BJ (cell line): ENCODE measurements at regions not wholly inside any gene's neighbourhood (a gene's known extent, or its start where the extent isn't known, plus 50 kb on each side); places are given as distances from the start of the nearest gene placed in this dataset.

Experiments used
- CTCF ChIA-PET: fragments of 350-600 bp; formaldehyde crosslinking; extraction: SDS; loops from one replicate; lab custom pipeline; 2021; ENCODE audit warnings: antibody characterized with exemption, inconsistent platforms; lab: Yijun Ruan, JAX
- POLR2A ChIA-PET: fragments of 300-600 bp; sonication (Branson Sonifier 250); formaldehyde crosslinking; extraction: SDS; loops from one replicate; lab custom pipeline; 2021; ENCODE audit warnings: antibody characterized with exemption; lab: Charles Lee
- DNase-seq: peaks from one replicate; pipeline ENCODE4 v3.0.0-alpha.2; 2011; ENCODE audit warnings: low read depth
- H3K27me3 ChIP-seq: 2 replicates; pipeline ENCODE4 v1.6.0; 2011; ENCODE audit warnings: low read length; ENCODE audit not compliant: control insufficient read depth, insufficient read depth
- H3K36me3 ChIP-seq: 2 replicates; pipeline ENCODE4 v1.5.1; 2011; ENCODE audit warnings: low read length; ENCODE audit not compliant: control insufficient read depth, insufficient read depth
- H3K4me3 ChIP-seq: 2 replicates; pipeline ENCODE4 v1.5.1; 2011; ENCODE audit warnings: low read depth, mild to moderate bottlenecking, control low read depth, low read length
- TF ChIP-seq, protein P1 (sequence below): IDR thresholded peaks from 2 replicates; pipeline ENCODE4 v1.5.1; 2011; ENCODE audit warnings: low read depth, mild to moderate bottlenecking, control low read depth, inconsistent platforms, low read length, moderate library complexity; ENCODE audit not compliant: insufficient read depth

DNA sequence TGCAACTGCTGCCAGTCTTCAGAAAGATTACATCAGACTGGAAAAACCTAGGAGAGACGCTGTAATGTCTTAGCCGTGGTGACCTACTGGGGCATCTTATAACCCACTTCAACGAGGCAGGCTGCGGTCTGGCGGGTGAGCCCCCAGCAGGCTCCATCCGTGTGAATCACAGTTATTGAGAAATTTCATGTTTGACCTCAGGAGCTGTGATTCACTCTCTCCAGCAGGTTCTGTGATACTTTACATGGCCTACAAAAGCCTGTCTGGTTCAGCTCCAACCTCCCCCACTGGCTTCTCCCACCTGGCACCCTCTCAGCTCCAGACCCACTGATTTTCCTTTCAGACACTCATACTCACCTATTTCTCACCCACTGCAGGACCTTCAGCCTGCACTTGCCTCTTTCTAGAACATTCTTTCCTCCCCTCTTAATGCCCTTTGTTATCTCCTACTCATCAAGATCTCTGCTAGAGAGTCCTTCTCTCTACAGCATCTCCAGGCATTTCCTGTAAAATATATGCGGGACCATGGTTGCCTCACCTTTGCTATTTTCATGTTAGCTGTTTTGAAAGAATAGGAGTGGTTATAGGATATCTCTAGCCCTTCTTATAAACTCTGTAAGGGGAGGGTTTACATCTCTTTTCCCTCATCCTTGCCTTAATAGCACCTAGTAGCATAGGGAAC is 227.9 kb downstream of the MAF start:
- TF ChIP-seq, protein P1, sequence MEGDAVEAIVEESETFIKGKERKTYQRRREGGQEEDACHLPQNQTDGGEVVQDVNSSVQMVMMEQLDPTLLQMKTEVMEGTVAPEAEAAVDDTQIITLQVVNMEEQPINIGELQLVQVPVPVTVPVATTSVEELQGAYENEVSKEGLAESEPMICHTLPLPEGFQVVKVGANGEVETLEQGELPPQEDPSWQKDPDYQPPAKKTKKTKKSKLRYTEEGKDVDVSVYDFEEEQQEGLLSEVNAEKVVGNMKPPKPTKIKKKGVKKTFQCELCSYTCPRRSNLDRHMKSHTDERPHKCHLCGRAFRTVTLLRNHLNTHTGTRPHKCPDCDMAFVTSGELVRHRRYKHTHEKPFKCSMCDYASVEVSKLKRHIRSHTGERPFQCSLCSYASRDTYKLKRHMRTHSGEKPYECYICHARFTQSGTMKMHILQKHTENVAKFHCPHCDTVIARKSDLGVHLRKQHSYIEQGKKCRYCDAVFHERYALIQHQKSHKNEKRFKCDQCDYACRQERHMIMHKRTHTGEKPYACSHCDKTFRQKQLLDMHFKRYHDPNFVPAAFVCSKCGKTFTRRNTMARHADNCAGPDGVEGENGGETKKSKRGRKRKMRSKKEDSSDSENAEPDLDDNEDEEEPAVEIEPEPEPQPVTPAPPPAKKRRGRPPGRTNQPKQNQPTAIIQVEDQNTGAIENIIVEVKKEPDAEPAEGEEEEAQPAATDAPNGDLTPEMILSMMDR, result no peak
- H3K27me3 ChIP-seq, result no peaks in the 10 kb centered on the region
- DNase-seq, result no peak
- no peak overlapping the region for H3K4me3 ChIP-seq
- POLR2A ChIA-PET, result no interaction called here
- CTCF ChIA-PET, result interaction anchor here (0.6 kb wide), 1 partner anchor 222 kb away, joined by 3 read pairs; no protein-coding TSS in a partner anchor
- H3K36me3 ChIP-seq, result no peaks in the 10 kb centered on the region

DNA sequence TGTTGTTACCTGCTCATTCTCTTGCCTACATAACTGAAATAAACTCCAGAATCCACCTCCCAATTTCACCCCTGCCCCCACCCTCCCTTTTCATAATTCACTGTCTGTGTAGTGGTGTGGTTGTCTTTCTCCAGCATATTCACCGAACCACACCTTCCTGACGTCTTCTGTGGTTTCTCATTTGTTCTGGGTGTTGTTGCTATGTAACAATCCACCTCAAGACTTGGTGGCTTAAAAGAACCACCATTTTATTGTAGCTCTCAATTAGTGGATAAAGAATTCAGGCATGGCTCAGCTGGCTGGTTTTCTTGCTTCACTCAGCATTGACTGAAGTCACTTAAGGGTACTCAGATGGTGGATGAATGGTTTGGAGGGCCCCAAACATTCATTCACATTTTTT is 229.8 kb downstream of the MAF start:
- TF ChIP-seq, protein P1, result no peak
- Histone ChIP-seq H3K36me3 (no peaks in the 10 kb centered on the region), H3K27me3 (no peaks in the 10 kb centered on the region), H3K4me3 (no peak overlapping the region)
- ChIA-PET CTCF (interaction anchor here (0.7 kb wide), 1 partner anchor 12 kb away, joined by 3 read pairs; no protein-coding TSS in a partner anchor), POLR2A (no interaction called here)
- no peak for DNase-seq

DNA sequence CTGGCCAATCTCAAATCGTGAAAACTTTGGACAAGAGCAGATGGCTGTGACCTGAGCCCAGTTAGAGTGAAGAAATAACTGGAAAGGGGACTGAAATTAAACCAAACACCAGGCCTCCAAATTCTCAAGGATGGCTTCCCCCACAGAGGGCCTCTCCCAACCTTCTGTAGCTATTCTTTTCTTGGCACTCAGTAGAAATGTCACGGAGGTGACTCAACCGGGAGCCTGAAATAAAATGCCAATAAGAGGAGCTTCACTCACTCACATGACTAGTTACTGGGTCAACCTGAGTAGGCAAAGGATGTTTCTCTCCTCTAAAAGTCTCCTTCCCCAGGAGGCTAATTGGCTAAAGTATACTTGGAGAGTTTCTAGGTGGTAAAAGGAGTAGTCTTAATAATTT is 230.7 kb downstream of the MAF start:
- no peak overlapping the region for H3K4me3 ChIP-seq
- ChIA-PET CTCF (no interaction called here), POLR2A (no interaction called here)
- H3K36me3 ChIP-seq, result no peaks in the 10 kb centered on the region
- no peak for DNase-seq
- no peaks in the 10 kb centered on the region for H3K27me3 ChIP-seq
- TF ChIP-seq, protein P1, result no peak

DNA sequence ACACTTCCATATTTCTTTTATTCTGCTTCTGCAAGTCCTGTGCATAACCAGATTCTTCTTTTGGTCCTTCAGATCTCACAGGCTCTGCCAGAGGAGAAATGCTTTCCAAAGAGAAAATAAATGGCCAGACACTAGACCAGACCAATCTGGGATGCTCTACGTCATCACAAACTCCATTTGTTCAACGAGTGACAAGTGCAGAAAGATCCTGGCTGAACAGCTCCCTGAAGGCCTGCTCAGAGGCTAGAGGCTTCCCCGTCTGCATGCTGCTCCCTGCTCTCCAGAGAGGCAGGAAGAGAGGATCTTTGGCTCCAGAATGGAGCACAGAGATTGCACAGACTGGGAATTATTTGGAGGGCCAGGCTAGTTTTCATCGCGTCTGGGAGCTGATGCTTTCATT is 232.7 kb downstream of the MAF start:
- ChIA-PET POLR2A (no interaction called here), CTCF (no interaction called here)
- TF ChIP-seq, protein P1, result no peak
- H3K27me3 ChIP-seq, result no peaks in the 10 kb centered on the region
- no peaks in the 10 kb centered on the region for H3K36me3 ChIP-seq
- no peak overlapping the region for H3K4me3 ChIP-seq
- no peak for DNase-seq

DNA sequence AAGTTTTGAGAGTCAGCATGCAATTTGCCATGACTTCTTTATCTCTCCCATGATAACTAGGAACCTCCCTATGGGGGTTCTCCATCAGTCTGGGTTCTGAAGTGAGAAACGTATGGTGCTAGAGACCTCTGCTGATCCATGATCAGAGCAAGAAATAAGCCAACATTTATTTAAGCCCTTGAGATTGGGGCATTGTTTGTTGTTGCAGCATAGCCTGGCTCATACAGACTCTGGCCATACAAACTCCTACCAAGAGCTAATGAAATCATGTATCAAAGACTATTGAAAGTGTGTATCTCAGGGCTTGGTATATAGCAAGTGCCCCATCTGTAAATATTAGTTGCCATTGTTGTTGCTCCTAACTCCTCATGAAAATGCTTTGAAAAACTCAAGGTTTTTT is 233.9 kb downstream of the MAF start:
- CTCF ChIA-PET, result no interaction called here

More for the DNA sequence above, 233.9 kb downstream of the MAF start:
- Histone ChIP-seq H3K27me3 (no peaks in the 10 kb centered on the region), H3K36me3 (no peaks in the 10 kb centered on the region), H3K4me3 (no peak overlapping the region)
- POLR2A ChIA-PET, result no interaction called here
- no peak for DNase-seq
- TF ChIP-seq, protein P1, result no peak
